ENCODE measurements at regions not wholly inside any gene's neighbourhood (a gene's known extent, or its start where the extent isn't known, plus 50 kb on each side); places are given as distances from the start of the nearest gene placed in this dataset.
"Not testable (repeated sequence)": the region's sequence is repeated elsewhere in the genome, so short reads cannot be mapped to it uniquely, and the experiment has no call there.

DNA sequence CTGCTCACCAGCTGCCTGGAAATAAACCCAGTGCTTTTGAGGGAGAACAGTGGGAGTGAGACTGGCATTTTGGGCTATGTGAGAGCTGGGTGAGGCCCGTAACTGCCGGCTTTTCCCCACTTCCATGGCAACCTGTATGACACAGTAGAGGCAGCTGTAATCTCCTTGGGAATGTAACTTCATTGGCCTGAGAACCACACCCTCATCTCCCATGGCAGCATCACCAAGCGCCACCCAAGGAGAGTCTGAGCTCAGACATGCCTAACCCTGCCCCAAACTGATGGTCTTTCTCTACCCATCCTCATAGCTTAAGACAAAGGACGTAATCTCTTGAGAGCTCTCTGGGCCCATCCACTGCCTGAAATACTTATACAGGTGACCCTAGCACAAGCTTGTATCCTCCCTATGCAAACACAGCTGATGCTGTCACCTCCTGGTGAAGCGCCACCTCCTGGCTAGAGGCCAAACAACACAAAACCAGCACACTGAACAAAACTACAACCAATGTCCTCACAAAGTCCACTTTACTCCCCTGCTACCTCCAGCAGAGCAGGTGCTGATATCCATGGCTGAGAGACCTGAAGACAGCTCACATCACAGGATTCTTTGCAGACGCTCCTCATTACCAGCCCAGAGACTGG is 763.4 kb upstream of the NRXN1 start:
- Histone ChIP-seq H3K4me1 (ENCODE audit: control insufficient read depth in 2 of 2, insufficient read depth in 2 of 2, low read length in 2 of 2) (no peaks in the 10 kb centered on the region), H3K27ac (ENCODE audit: low read depth in 1 of 2, low read length in 1 of 2) (no peak overlapping the region), H3K36me3 (ENCODE audit: control insufficient read depth in 2 of 2, insufficient read depth in 2 of 2, low read length in 1 of 2) (no peaks in the 10 kb centered on the region), H3K4me3 (ENCODE audit: low read length in 2 of 2) (no peak overlapping the region), H3K27me3 (ENCODE audit: control insufficient read depth in 2 of 2, insufficient read depth in 1 of 2, low read length in 1 of 2) (no peaks in the 10 kb centered on the region), H3K9me3 (ENCODE audit: control insufficient read depth in 2 of 2, insufficient read depth in 1 of 2, low read length in 1 of 2) (peaks cover 0 to 12% of the 10 kb centered on the region in 2 donors)
- no peak for DNase-seq (ENCODE audit: low read depth in 6 of 9, low spot score in 9 of 9)
- 87% methylated on average over 6 of the region's 6 CpGs for WGBS

DNA sequence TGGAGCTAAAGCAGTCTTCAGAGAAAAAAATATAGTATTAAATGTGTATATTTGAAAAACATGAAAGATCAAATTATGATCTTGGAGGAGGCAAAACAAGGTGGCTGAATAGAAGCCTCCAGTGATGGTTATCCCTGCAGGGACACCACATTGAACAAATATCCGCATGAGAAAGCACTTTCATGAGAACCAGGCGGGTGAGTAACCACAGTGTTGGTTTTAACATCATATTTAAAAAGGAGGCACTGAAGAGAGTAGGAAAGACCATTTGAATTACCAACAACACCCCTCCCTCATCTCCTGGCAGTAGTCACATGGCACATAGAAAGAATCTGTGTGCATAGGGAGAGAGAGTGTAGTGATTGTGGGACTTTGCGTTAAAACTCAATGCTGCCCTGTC is 759.6 kb upstream of the NRXN1 start:
- Histone ChIP-seq H3K27ac (ENCODE audit: low read depth in 1 of 2, low read length in 1 of 2) (no peak overlapping the region), H3K9me3 (ENCODE audit: control insufficient read depth in 2 of 2, insufficient read depth in 1 of 2, low read length in 1 of 2) (peaks cover 0 to 14% of the 10 kb centered on the region in 2 donors), H3K4me1 (ENCODE audit: control insufficient read depth in 2 of 2, insufficient read depth in 2 of 2, low read length in 2 of 2) (no peaks in the 10 kb centered on the region), H3K27me3 (ENCODE audit: control insufficient read depth in 2 of 2, insufficient read depth in 1 of 2, low read length in 1 of 2) (no peaks in the 10 kb centered on the region), H3K36me3 (ENCODE audit: control insufficient read depth in 2 of 2, insufficient read depth in 2 of 2, low read length in 1 of 2) (no peaks in the 10 kb centered on the region), H3K4me3 (ENCODE audit: low read length in 2 of 2) (no peak overlapping the region)
- DNase-seq (ENCODE audit: low read depth in 6 of 9, low spot score in 9 of 9): no peak
- 95% methylated on average over 3 of the region's 3 CpGs for WGBS

DNA sequence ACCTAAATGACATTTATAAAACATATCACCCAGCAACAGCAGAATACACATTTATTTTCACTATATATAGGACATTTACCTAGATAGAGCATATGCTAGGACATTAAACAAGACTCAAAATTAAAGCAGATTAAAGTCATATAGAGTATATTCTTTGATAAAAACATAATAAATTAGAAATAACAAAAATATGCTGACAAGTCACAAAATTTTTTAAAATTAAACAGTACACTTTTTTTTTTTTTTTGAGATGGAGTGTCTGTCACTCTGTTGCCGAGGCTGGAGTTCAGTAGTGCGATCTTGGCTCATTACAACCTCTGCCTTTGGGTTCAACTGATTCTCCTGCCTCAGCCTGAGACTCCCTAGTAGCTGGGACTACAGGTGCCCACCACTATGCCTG is 758.9 kb upstream of the NRXN1 start:
- Histone ChIP-seq H3K27ac (ENCODE audit: low read depth in 1 of 2, low read length in 1 of 2) (no peak overlapping the region), H3K27me3 (ENCODE audit: control insufficient read depth in 2 of 2, insufficient read depth in 1 of 2, low read length in 1 of 2) (no peaks in the 10 kb centered on the region), H3K4me1 (ENCODE audit: control insufficient read depth in 2 of 2, insufficient read depth in 2 of 2, low read length in 2 of 2) (no peaks in the 10 kb centered on the region), H3K36me3 (ENCODE audit: control insufficient read depth in 2 of 2, insufficient read depth in 2 of 2, low read length in 1 of 2) (no peaks in the 10 kb centered on the region), H3K4me3 (ENCODE audit: low read length in 2 of 2) (no peak overlapping the region), H3K9me3 (ENCODE audit: control insufficient read depth in 2 of 2, insufficient read depth in 1 of 2, low read length in 1 of 2) (peaks cover 0 to 14% of the 10 kb centered on the region in 2 donors)
- DNase-seq (ENCODE audit: low read depth in 6 of 9, low spot score in 9 of 9): no peak
- 94% methylated on average over 2 of the region's 2 CpGs for WGBS

DNA sequence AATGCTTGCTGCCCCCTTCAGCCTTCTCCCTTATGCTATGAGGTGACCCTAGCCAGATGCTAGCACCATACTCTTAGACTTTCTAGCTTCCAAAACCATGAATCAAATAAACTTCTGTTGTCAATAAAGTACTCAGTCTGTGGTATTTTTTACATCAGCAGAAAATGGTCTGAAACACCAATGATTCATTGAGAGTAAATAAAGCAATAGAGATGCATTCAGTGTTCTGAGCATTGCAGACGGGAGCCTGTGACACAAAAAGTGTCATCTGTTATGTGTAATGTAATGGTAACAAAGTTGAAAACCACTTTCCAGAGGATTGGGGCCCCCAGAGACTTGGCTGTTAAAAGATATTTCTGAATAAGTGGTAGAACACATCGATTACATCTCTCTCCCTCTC is 758.0 kb upstream of the NRXN1 start:
- 90% methylated on average over 2 of the region's 2 CpGs for WGBS
- no peak for DNase-seq (ENCODE audit: low read depth in 6 of 9, low spot score in 9 of 9)

DNA sequence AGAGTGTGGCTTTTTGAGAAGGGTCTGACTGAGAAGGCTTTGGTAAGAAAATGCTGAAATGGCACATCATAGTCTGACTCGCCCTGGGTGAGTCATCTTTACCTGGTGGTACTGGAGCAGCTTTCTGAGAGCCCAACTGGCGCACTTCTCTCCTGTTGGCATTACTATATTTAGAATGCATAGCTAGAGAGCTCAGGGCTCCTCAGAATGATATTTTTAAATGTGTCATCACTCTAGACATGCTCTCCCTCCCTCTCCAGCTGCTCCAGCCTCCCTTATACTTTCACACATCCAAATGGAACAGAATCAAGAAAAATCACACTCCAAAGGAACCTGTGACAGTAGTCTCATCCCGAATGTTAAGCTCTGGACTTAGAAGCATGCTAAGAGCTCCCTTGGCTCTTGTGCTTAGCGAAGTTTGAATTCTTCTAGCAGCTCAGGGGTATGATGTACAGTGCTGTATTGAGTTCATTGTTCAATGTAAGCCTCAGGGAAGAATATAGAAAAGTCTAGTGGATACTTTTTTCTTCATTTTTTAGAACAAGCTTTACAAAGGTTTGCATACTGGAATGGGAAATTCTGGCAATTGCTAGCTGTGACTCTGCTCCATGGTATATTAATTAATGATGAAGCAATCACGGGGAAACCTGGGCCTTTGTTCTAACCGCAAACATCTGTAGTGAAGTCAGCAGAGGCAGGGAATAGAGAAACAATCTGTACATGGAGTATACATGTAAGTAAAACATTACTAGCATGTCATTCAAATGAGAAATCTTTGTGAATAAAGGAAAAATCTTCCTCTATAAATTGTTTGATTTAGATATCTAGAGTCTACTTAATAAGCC is 751.2 kb upstream of the NRXN1 start:
- WGBS: 87% methylated on average over 6 of the region's 6 CpGs
- Histone ChIP-seq H3K27me3 (ENCODE audit: control insufficient read depth in 2 of 2, insufficient read depth in 1 of 2, low read length in 1 of 2) (no peaks in the 10 kb centered on the region), H3K36me3 (ENCODE audit: control insufficient read depth in 2 of 2, insufficient read depth in 2 of 2, low read length in 1 of 2) (no peaks in the 10 kb centered on the region), H3K9me3 (ENCODE audit: control insufficient read depth in 2 of 2, insufficient read depth in 1 of 2, low read length in 1 of 2) (peaks cover 2 to 7% of the 10 kb centered on the region in 2 donors), H3K27ac (ENCODE audit: low read depth in 1 of 2, low read length in 1 of 2) (no peak overlapping the region), H3K4me3 (ENCODE audit: low read length in 2 of 2) (no peak overlapping the region), H3K4me1 (ENCODE audit: control insufficient read depth in 2 of 2, insufficient read depth in 2 of 2, low read length in 2 of 2) (no peaks in the 10 kb centered on the region)
- DNase-seq (ENCODE audit: low read depth in 6 of 9, low spot score in 9 of 9): no peak

More for the DNA sequence above, 758.0 kb upstream of the NRXN1 start:
- no peaks in the 10 kb centered on the region for H3K36me3 ChIP-seq (ENCODE audit: control insufficient read depth in 2 of 2, insufficient read depth in 2 of 2, low read length in 1 of 2)
- no peaks in the 10 kb centered on the region for H3K4me1 ChIP-seq (ENCODE audit: control insufficient read depth in 2 of 2, insufficient read depth in 2 of 2, low read length in 2 of 2)
- H3K27me3 ChIP-seq (ENCODE audit: control insufficient read depth in 2 of 2, insufficient read depth in 1 of 2, low read length in 1 of 2): no peaks in the 10 kb centered on the region
- H3K27ac ChIP-seq (ENCODE audit: low read depth in 1 of 2, low read length in 1 of 2): no peak overlapping the region
- no peak overlapping the region for H3K4me3 ChIP-seq (ENCODE audit: low read length in 2 of 2)
- peaks cover 0 to 14% of the 10 kb centered on the region in 2 donors for H3K9me3 ChIP-seq (ENCODE audit: control insufficient read depth in 2 of 2, insufficient read depth in 1 of 2, low read length in 1 of 2)

DNA sequence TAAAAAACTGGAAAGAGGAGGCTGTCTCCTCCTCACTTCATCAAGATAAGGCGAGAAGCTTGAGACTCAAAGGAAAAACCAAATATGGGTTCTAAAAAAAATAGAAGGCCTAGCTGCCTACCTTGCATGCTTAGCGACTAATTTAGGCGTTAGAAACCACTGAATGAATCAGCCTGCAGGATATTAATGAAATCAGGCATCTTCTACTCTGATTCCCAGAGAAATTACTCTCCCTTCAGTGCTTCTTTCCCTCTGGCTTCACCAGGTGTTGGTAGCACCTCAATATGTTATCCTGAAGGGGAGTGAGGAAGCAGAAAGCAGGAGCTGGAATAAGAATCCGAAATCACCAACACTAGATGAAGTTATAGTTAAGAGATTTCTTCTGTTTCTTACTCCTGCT is 749.8 kb upstream of the NRXN1 start:
- H3K27me3 ChIP-seq (ENCODE audit: control insufficient read depth in 2 of 2, insufficient read depth in 1 of 2, low read length in 1 of 2): no peaks in the 10 kb centered on the region
- no peak overlapping the region for H3K4me3 ChIP-seq (ENCODE audit: low read length in 2 of 2)
- no peak overlapping the region for H3K27ac ChIP-seq (ENCODE audit: low read depth in 1 of 2, low read length in 1 of 2)
- WGBS: 91% methylated on average over 4 of the region's 4 CpGs
- DNase-seq (ENCODE audit: low read depth in 6 of 9, low spot score in 9 of 9): no peak
- peaks cover 2 to 7% of the 10 kb centered on the region in 2 donors for H3K9me3 ChIP-seq (ENCODE audit: control insufficient read depth in 2 of 2, insufficient read depth in 1 of 2, low read length in 1 of 2)
- H3K36me3 ChIP-seq (ENCODE audit: control insufficient read depth in 2 of 2, insufficient read depth in 2 of 2, low read length in 1 of 2): no peaks in the 10 kb centered on the region
- no peaks in the 10 kb centered on the region for H3K4me1 ChIP-seq (ENCODE audit: control insufficient read depth in 2 of 2, insufficient read depth in 2 of 2, low read length in 2 of 2)

DNA sequence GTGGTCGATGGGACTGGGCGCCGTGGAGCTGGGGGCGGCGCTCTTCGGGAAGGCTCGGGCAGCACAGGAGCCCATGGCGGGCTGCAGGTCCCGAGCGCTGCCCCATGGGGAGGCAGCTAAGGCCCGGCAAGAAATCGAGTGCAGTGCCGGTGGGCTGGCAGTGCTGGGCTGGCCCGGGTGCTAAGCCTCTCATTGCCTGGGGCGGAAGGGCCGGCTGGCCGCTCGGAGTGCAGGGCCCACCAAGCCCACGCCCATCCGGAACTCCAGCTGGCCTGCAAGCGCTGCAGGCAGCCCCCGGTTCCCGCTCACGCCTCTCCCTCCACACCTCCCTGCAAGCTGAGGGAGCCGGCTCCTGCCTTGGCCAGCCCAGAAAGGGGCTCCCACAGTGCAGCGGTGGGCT is 748.4 kb upstream of the NRXN1 start:
- Histone ChIP-seq H3K27ac (ENCODE audit: low read depth in 1 of 2, low read length in 1 of 2) (no peak overlapping the region), H3K4me3 (ENCODE audit: low read length in 2 of 2) (no peak overlapping the region), H3K27me3 (ENCODE audit: control insufficient read depth in 2 of 2, insufficient read depth in 1 of 2, low read length in 1 of 2) (no peaks in the 10 kb centered on the region), H3K36me3 (ENCODE audit: control insufficient read depth in 2 of 2, insufficient read depth in 2 of 2, low read length in 1 of 2) (no peaks in the 10 kb centered on the region), H3K4me1 (ENCODE audit: control insufficient read depth in 2 of 2, insufficient read depth in 2 of 2, low read length in 2 of 2) (no peaks in the 10 kb centered on the region), H3K9me3 (ENCODE audit: control insufficient read depth in 2 of 2, insufficient read depth in 1 of 2, low read length in 1 of 2) (peaks cover 2 to 7% of the 10 kb centered on the region in 2 donors)
- DNase-seq (ENCODE audit: low read depth in 6 of 9, low spot score in 9 of 9): no peak
- WGBS: 98% methylated on average over 26 of the region's 26 CpGs

DNA sequence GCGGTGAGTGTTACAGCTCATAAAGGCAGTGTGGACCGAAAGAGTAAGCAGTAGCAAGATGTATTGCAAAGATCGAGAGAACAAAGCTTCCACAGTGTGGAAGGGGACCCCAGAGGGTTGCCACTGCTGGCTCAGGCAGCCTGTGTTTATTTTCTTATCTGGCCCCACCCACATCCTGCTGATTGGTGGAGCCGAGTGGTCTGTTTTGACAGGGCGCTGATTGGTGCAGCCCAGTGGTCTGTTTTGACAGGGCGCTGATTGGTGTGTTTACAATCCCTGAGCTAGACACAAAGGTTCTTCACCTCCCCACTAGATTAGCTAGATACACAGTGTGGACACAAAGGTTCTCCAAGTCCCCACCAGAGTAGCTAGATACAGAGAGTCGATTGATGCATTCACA is 747.8 kb upstream of the NRXN1 start:
- WGBS: 96% methylated on average over 7 of the region's 7 CpGs
- not testable (repeated sequence) for DNase-seq (ENCODE audit: low read depth in 6 of 9, low spot score in 9 of 9); H3K36me3 ChIP-seq (ENCODE audit: control insufficient read depth in 2 of 2, insufficient read depth in 2 of 2, low read length in 1 of 2); H3K27ac ChIP-seq (ENCODE audit: low read depth in 1 of 2, low read length in 1 of 2); H3K4me3 ChIP-seq (ENCODE audit: low read length in 2 of 2); H3K27me3 ChIP-seq (ENCODE audit: control insufficient read depth in 2 of 2, insufficient read depth in 1 of 2, low read length in 1 of 2); H3K4me1 ChIP-seq (ENCODE audit: control insufficient read depth in 2 of 2, insufficient read depth in 2 of 2, low read length in 2 of 2)
- H3K9me3 ChIP-seq (ENCODE audit: control insufficient read depth in 2 of 2, insufficient read depth in 1 of 2, low read length in 1 of 2): peaks cover 2 to 12% of the 10 kb centered on the region in 2 donors

DNA sequence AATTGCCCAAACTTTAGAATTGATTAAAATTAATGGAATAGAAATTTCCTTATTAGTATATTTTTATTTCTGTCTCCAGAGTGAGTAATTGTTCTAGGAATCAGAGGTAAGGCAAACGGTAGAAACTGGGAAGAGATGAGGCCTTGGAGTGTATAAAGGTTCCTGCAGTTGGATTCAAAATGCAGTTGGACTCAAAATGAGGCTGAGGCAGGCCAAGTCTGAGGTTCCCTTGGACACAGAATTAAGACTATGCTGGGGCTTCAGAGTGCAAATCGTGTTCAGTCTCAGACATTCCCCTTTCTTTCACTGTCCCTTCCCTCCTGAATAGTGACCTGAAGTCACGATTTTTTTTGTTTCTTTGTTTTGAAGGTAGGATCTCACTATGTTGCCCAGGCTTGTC is 746.9 kb upstream of the NRXN1 start:
- DNase-seq (ENCODE audit: low read depth in 6 of 9, low spot score in 9 of 9): no peak
- Histone ChIP-seq H3K4me1 (ENCODE audit: control insufficient read depth in 2 of 2, insufficient read depth in 2 of 2, low read length in 2 of 2) (no peaks in the 10 kb centered on the region), H3K27me3 (ENCODE audit: control insufficient read depth in 2 of 2, insufficient read depth in 1 of 2, low read length in 1 of 2) (no peaks in the 10 kb centered on the region), H3K4me3 (ENCODE audit: low read length in 2 of 2) (no peak overlapping the region), H3K36me3 (ENCODE audit: control insufficient read depth in 2 of 2, insufficient read depth in 2 of 2, low read length in 1 of 2) (no peaks in the 10 kb centered on the region), H3K27ac (ENCODE audit: low read depth in 1 of 2, low read length in 1 of 2) (no peak overlapping the region), H3K9me3 (ENCODE audit: control insufficient read depth in 2 of 2, insufficient read depth in 1 of 2, low read length in 1 of 2) (peaks cover 2 to 18% of the 10 kb centered on the region in 2 donors)
- 91% methylated on average over 3 of the region's 3 CpGs for WGBS
